Muscle of leg (tissue), 3 donors: ENCODE measurements at regions not wholly inside any gene's neighbourhood (a gene's known extent, or its start where the extent isn't known, plus 50 kb on each side); places are given as distances from the start of the nearest gene placed in this dataset.
A peak's percentile ranks its signal among the peaks of the same experiment; 100 is the strongest.

Source experiments
- DNase-seq: peaks from one replicate; pipeline ENCODE4 v3.0.0; 2013
- H3K27ac ChIP-seq: one replicate; pipeline ENCODE4 v1.5.1; 2013; ENCODE audit warnings: mild to moderate bottlenecking, low read length, control low read depth
- H3K27me3 ChIP-seq: one replicate; pipeline ENCODE4 v1.6.1; 2013; ENCODE audit warnings: low read length; ENCODE audit not compliant: control insufficient read depth, insufficient read depth
- H3K36me3 ChIP-seq: one replicate; pipeline ENCODE4 v1.6.1; 2013; ENCODE audit warnings: low read length; ENCODE audit not compliant: control insufficient read depth, insufficient read depth
- H3K4me1 ChIP-seq: one replicate; pipeline ENCODE4 v1.6.1; 2013; ENCODE audit warnings: low read length; ENCODE audit not compliant: control insufficient read depth, insufficient read depth
- H3K4me3 ChIP-seq: one replicate; pipeline ENCODE4 v1.5.1; 2013; ENCODE audit warnings: low read length, control low read depth
- H3K9me3 ChIP-seq: replicated peaks from 2 replicates; pipeline ENCODE4 v1.6.1; 2013; ENCODE audit warnings: low read depth, low read length; ENCODE audit not compliant: control insufficient read depth
- WGBS: methylation state at CpG from one replicate; pipeline ENCODE4 v1.1.5; 2013; ENCODE audit warnings: missing lambda C conversion rate; ENCODE audit not compliant: insufficient coverage; 5-methylcytosine and 5-hydroxymethylcytosine counted together

GRCh38 chr10:60728056-60728455, 50.2 kb upstream of the CDK1 start:
- Histone ChIP-seq H3K4me3 (no peak overlapping the region), H3K4me1 (peaks cover 3% of the 10 kb centered on the region), H3K36me3 (no peaks in the 10 kb centered on the region), H3K27me3 (peaks cover 17% of the 10 kb centered on the region), H3K27ac (no peak overlapping the region), H3K9me3 (no peaks in the 10 kb centered on the region)
- no CpG with 5 or more reads among the region's 5 CpGs for WGBS
- DNase-seq: no peak

- Histone ChIP-seq H3K36me3 (no peaks in the 10 kb centered on the region), H3K4me1 (no peaks in the 10 kb centered on the region), H3K27me3 (peaks cover 3% of the 10 kb centered on the region), H3K4me3 (no peak overlapping the region), H3K9me3 (no peaks in the 10 kb centered on the region), H3K27ac (no peak overlapping the region)
- DNase-seq: no peak
Measured at GRCh38 chr10:60726257-60726656, 52.0 kb upstream of the CDK1 start.

- no CpG with 5 or more reads among the region's 3 CpGs for whole genome bisulfite sequencing
- Histone ChIP-seq H3K27ac (no peak overlapping the region), H3K4me1 (no peaks in the 10 kb centered on the region), H3K36me3 (no peaks in the 10 kb centered on the region), H3K4me3 (no peak overlapping the region), H3K27me3 (peaks cover 3% of the 10 kb centered on the region), H3K9me3 (no peaks in the 10 kb centered on the region)
- no peak for DNase-seq
Measured at GRCh38 chr10:60722623-60723022, 55.7 kb upstream of the CDK1 start.

GRCh38 chr10:60719721-60720120, 58.6 kb upstream of the CDK1 start:
- Histone ChIP-seq H3K27ac (no peak overlapping the region), H3K4me3 (no peak overlapping the region)
- no peak for DNase-seq

GRCh38 chr10:60718886-60719285, 59.4 kb upstream of the CDK1 start:
- no peaks in the 10 kb centered on the region for H3K36me3 ChIP-seq
- H3K27ac ChIP-seq: no peak overlapping the region
- no peaks in the 10 kb centered on the region for H3K9me3 ChIP-seq
- DNase-seq: peak; percentile 4
- no CpG with 5 or more reads among the region's 1 CpG for WGBS
- no peaks in the 10 kb centered on the region for H3K4me1 ChIP-seq
- H3K27me3 ChIP-seq: peaks cover 3% of the 10 kb centered on the region
- no peak overlapping the region for H3K4me3 ChIP-seq

More at GRCh38 chr10:60719721-60720120, 58.6 kb upstream of the CDK1 start:
- no peaks in the 10 kb centered on the region for H3K9me3 ChIP-seq
- no peaks in the 10 kb centered on the region for H3K4me1 ChIP-seq
- no peaks in the 10 kb centered on the region for H3K36me3 ChIP-seq
- WGBS: no CpG with 5 or more reads among the region's 1 CpG
- H3K27me3 ChIP-seq: peaks cover 3% of the 10 kb centered on the region

GRCh38 chr10:60717852-60718251, 60.4 kb upstream of the CDK1 start:
- Histone ChIP-seq H3K27ac (no peak overlapping the region), H3K36me3 (no peaks in the 10 kb centered on the region), H3K9me3 (no peaks in the 10 kb centered on the region), H3K4me3 (no peak overlapping the region), H3K4me1 (no peaks in the 10 kb centered on the region), H3K27me3 (peaks cover 3% of the 10 kb centered on the region)
- DNase-seq: no peak

- DNase-seq: no peak
- Histone ChIP-seq H3K4me3 (no peak overlapping the region), H3K4me1 (no peaks in the 10 kb centered on the region), H3K27ac (no peak overlapping the region), H3K27me3 (no peaks in the 10 kb centered on the region), H3K9me3 (no peaks in the 10 kb centered on the region), H3K36me3 (no peaks in the 10 kb centered on the region)
- WGBS: 80% methylated on average over 1 of the region's 2 CpGs
Measured at GRCh38 chr10:60714233-60714632, 64.0 kb upstream of the CDK1 start.

GRCh38 chr10:60711496-60711895, 66.8 kb upstream of the CDK1 start:
- Histone ChIP-seq H3K36me3 (no peaks in the 10 kb centered on the region), H3K9me3 (no peaks in the 10 kb centered on the region), H3K4me1 (no peaks in the 10 kb centered on the region), H3K27me3 (no peaks in the 10 kb centered on the region), H3K4me3 (no peak overlapping the region), H3K27ac (no peak overlapping the region)
- DNase-seq: no peak
- WGBS: no CpG with 5 or more reads among the region's 2 CpGs

GRCh38 chr10:60710041-60710440, 68.2 kb upstream of the CDK1 start:
- H3K27me3 ChIP-seq: no peaks in the 10 kb centered on the region
- H3K4me3 ChIP-seq: no peak overlapping the region
- no peaks in the 10 kb centered on the region for H3K4me1 ChIP-seq
- H3K9me3 ChIP-seq: no peaks in the 10 kb centered on the region
- DNase-seq: no peak
- no peaks in the 10 kb centered on the region for H3K36me3 ChIP-seq
- no peak overlapping the region for H3K27ac ChIP-seq
- WGBS: no CpG with 5 or more reads among the region's 1 CpG

- WGBS: no CpG with 5 or more reads among the region's 1 CpG
- H3K9me3 ChIP-seq: no peaks in the 10 kb centered on the region
- no peaks in the 10 kb centered on the region for H3K36me3 ChIP-seq
- no peaks in the 10 kb centered on the region for H3K27me3 ChIP-seq
- no peak for DNase-seq
- no peak overlapping the region for H3K27ac ChIP-seq
- H3K4me3 ChIP-seq: no peak overlapping the region
- no peaks in the 10 kb centered on the region for H3K4me1 ChIP-seq
Measured at GRCh38 chr10:60708666-60709065, 69.6 kb upstream of the CDK1 start.

- Histone ChIP-seq H3K9me3 (no peaks in the 10 kb centered on the region), H3K4me3 (no peak overlapping the region), H3K4me1 (no peaks in the 10 kb centered on the region), H3K27me3 (no peaks in the 10 kb centered on the region), H3K27ac (no peak overlapping the region), H3K36me3 (no peaks in the 10 kb centered on the region)
- WGBS: 42% methylated on average over 1 of the region's 4 CpGs
- no peak for DNase-seq
Measured at GRCh38 chr10:60707841-60708240, 70.4 kb upstream of the CDK1 start.
